GM21786 (cell line): ENCODE measurements at regions not wholly inside any gene's neighbourhood (a gene's known extent, or its start where the extent isn't known, plus 50 kb on each side); places are given as distances from the start of the nearest gene placed in this dataset.

Experiments used
- ATAC-seq: cut with Tn5 transposase; IDR thresholded peaks from one replicate; pipeline ENCODE4 v1.9.1; 2021; ENCODE audit not compliant: unreplicated experiment

DNA sequence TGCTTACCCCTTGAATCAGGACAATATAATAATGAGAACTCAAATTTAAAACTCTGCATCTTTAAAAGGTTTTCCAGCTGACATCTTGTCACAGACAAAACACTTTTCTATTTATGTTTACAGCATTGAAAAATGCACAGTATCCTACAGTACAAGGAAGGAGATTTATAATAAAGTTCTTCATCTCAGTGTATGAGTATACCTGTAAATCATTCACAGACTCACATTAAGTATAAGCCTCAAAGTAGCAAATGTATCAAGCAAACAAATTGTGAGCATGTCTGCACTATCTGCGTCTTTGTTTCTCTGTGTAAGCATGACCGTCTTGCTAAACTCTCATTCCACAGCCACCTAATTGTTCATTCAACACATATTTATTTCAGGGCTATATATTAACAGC lies 52.8 kb downstream of the PPP1R2C start:
- ATAC-seq: no peak

DNA sequence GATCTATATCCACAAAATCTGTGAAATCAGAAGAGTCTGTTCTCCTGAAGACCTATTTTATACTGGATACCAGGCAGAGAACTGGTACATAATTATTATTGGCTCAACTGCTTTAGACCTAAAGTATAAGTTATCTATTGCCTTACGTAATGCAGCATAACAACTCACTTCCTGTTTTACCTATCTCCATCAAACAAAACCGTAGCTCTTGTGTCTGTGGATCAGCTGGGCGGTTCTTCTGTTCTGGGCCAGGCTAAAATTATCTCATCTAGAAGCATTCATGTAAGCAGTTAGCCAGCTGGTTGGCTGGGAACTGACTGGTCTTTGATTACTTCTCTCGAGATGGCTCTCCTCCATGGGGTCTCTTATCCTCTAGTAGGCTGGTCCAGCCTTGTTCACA lies 57.8 kb downstream of the PPP1R2C start:
- peak; percentile 47 for ATAC-seq

DNA sequence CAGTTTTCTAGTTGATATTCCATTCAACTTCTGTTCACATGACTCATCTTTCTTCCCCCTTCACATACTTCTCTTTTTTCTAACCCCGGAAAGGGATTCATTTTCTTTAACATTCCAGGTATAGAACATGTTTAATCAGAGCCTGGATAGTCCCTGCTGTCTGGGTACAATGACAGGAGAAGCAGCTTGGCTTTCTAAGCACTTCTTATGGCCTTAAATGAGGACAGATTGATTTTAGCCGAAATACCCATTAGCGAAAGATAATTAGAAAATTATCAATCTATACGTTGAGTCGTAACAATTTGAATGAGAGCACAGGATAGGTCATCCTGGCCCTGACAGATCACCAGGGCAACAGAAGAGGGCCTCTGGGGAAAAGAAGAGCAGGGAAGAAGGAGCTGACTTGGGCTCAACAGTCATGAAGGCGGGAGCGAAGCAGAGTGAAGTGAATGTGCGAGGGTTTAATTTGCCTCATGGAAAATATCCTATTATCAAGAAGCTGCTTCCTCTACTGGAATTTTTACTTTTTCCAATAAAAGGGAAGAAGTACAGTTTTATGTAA lies 62.2 kb downstream of the PPP1R2C start:
- no peak for ATAC-seq

- no peak for ATAC-seq
These were observed 62.8 kb downstream of the PPP1R2C start for GRCh38 chrX:42714981-42715700.

DNA sequence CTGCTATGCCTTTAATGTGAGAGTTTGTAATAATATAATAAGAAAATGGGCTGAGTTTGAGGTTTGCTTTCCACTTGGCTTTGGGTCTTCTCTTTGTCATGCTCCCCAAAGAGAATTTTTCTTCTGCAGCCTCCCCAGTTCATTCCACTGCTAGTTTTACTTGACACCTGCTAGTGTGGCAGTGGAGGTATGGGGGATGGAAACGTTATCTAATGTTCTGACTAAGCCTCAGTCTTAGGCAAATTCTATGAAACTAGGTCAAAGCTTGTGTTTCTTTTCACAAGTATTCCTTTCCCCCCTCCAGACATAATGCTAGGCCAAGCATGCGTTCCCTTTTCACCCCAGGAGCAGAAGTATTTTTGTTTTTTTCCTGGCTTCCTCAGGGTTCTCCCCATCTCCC lies 67.5 kb downstream of the PPP1R2C start:
- ATAC-seq: no peak

DNA sequence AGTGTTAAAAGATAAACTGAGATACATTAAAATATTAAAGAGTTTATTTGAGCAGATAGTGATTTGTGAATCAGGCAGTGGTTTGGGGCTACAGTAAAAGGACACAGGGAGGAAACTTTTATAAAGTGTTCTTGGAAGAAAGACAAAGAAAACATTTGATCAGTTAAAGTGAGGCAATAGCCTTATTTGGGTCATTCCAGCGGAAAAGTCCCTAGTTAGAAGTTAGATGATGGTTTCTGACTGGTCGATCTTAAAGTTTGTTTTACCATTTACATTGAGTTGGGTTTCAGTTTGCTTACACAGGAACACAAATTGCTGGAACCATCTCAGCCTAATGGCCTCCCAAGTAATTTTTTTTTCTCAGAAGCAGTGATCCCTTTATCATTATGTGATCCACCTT lies 69.7 kb downstream of the PPP1R2C start:
- ATAC-seq: no peak

GRCh38 chrX:42707742-42708141 lies 70.2 kb downstream of the PPP1R2C start:
- no peak for ATAC-seq

DNA sequence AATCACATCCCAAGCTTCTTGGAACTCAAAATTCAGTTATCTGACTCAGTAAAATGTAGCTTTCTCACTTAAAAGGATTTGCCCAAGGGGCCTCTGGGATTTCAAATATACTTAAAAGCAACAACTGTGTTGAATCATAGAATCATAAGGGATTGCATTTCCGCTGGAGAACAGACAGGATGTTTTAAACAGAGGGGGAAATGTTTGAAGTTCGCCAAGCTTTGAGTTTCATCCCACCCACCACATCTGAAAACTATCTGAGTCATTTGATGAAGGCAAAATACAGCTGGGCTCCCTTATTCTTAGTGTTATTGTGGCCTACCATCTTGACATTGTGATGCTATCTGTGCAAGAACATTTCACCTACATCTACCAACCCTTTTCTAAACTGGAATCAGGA lies 73.5 kb downstream of the PPP1R2C start:
- no peak for ATAC-seq

DNA sequence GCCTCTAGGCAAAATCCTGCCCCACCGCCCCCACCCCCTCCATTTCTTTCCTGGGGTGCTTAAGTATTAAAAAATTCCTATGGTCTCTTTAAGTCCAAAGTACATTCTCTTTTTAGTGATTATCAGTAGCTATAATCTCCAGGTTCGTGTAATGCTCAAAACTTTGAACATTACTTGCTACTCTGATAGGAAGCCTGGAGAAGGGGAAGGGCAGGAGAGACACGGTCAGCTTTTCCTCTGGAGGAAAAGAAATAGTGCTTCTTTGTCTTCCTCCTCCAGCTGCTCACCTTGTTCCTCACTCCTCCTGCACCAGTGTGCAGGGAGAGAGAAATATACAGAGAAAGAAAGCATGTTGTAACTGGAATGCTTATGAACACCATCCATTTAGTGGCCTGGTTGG lies 80.4 kb downstream of the PPP1R2C start:
- no peak for ATAC-seq

DNA sequence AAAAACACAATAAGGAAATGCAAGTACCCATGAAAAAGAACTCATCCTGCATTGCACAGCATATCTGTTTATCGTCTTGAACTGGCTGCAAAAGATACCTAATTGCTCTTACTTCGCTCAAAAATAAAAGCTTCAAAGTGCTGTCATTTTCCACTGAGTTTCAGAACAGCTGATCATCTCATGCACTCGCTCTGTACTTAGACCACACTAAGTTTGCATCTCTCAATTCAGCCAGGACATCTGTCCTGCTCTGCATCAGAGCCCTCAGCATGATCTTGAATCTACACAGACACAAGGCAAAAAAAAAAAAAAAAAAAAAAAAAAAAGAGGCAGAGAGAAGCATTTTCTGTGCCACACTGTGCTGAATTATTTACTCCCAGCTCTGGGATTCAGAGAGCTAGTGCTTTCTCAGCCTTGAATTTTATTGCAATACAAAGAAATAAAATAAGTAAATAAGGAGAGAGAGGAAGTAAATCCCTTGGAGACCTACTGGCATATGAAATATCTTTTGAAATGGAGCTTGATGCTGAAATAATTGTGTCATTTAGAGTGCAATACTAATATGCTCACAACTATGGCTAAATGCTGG lies 81.3 kb downstream of the PPP1R2C start:
- ATAC-seq: no peak

- no peak for ATAC-seq
These were observed 82.1 kb downstream of the PPP1R2C start for GRCh38 chrX:42695800-42696358.

DNA sequence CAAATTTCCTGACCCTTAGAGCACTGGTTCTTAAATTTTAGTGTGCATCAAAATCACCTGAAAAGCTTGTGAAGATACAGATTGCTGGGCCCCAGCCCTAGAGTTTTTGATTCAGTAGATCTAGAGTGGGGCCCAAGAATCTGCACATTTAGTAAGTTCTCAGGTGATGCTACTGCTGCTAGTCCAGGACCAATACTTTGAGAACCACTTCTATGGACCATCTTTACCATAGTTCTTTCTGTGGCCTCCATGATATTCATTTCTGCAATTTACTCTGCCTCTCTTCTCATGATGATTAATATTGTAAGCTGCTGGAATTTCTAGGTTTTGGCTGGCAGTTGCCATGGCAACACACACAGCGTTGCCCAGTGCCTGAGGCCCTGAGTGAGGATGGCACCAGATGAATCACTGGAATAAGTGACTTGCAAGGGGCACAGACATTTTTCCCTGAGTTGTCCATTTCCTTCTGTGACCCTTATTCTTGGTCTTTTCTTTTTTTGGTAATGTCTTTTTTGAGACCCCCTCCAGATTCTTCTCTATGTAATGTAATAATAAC lies 83.6 kb downstream of the PPP1R2C start:
- no peak for ATAC-seq

- no peak for ATAC-seq
These were observed 86.8 kb downstream of the PPP1R2C start for GRCh38 chrX:42691196-42691595.

DNA sequence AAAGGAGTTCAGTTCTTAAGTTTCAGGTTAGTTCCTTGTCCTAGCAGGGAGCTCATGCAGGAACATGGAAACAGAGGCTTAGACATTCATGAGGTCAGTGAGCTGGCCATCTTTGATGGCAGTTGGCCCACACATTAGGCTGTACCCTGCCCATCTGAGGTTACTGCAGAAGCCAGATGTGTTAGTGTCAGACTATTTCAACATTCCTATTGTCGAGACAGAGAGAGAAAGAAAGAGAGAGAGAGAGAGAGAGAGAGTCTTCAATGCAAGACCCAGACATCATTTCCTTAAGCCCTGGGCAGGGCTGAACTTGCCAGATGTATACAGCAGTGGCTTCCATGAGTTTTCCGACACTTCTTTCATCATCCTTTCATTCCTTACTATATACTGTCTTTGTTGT lies 91.3 kb downstream of the PPP1R2C start:
- no peak for ATAC-seq

DNA sequence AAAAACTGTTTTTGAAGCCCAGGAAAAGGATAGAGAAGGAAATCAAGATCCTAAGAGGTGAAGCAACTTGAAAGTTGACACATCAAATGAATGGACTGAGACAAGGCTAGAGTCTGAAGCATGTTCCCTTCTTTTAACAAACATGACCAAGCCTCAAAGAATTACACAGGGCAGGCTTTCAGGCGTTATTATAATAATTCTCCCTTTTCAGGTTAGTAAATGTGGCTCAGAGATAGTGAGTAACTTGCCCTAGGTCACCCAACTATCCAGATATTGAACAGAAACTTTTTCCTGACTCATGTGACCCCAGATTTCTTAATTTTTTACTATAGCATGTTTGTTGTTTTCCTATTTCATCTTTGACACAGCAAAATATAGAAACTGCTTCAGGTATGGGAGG lies 91.7 kb downstream of the PPP1R2C start:
- no peak for ATAC-seq

GRCh38 chrX:42684065-42684464 lies 93.9 kb downstream of the PPP1R2C start:
- ATAC-seq: no peak

GRCh38 chrX:42680666-42681065 lies 97.3 kb downstream of the PPP1R2C start:
- no peak for ATAC-seq

GRCh38 chrX:42678133-42678532 lies 99.8 kb downstream of the PPP1R2C start:
- no peak for ATAC-seq

DNA sequence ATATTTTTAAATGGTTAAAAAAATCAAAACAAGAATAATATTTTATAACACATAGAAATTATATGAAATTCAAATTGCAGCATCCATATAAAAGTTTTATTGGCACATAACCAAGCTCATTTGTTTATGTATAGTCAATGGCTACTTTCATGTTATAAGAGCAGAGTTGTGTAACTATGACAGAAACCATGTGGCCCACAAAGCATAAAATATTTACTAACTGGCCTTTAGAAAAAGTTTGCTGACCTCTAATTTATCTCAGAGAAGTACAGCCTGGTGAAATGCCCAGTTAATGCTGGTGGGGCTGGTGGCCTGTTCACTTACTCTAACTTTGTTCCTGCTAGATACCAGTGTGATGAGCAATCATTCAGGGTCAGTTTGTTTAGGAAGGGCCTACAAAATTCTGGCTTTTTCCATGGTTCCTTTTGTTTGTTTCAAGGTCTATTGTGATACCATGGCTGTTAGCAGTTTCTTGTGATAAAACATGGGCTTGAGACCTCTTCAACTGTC lies 104.6 kb downstream of the PPP1R2C start:
- ATAC-seq: no peak

GRCh38 chrX:42664680-42665079 lies 113.3 kb downstream of the PPP1R2C start:
- ATAC-seq: no peak

- ATAC-seq: no peak
These were observed 149.5 kb downstream of the PPP1R2C start for GRCh38 chrX:42628471-42628870.

GRCh38 chrX:42627891-42628290 lies 150.1 kb downstream of the PPP1R2C start:
- ATAC-seq: no peak
